Testis (tissue), 2 donors: ENCODE measurements at regions not wholly inside any gene's neighbourhood (a gene's known extent, or its start where the extent isn't known, plus 50 kb on each side); places are given as distances from the start of the nearest gene placed in this dataset.

Experiments
- DNase-seq: peaks from one replicate; pipeline ENCODE4 v3.0.0-alpha.2; 2019
- H3K27ac ChIP-seq, 2 donors: fragments of 200-600 bp; sonication (generic); one replicate each; pipeline ENCODE4 v1.5.1; 2019
- H3K27me3 ChIP-seq: fragments of 200-600 bp; sonication (generic); one replicate; pipeline ENCODE4 v1.5.1; 2019
- H3K36me3 ChIP-seq: fragments of 200-600 bp; sonication (generic); one replicate; pipeline ENCODE4 v1.5.1; 2017; ENCODE audit warnings: low read depth; ENCODE audit errors: missing control alignments
- H3K4me1 ChIP-seq: fragments of 200-600 bp; sonication (generic); one replicate; pipeline ENCODE4 v1.5.1; 2019
- H3K4me3 ChIP-seq, 2 donors: fragments of 200-600 bp; sonication (generic); one replicate each; pipeline ENCODE4 v1.5.1; 2017 to 2019
- H3K9me3 ChIP-seq: fragments of 200-600 bp; sonication (generic); one replicate; pipeline ENCODE4 v1.5.1; 2017
- CTCF ChIP-seq, 3 experiments: fragments of 450-650 bp in 2 of 3; fragments of 200-600 bp in 1 of 3; sonication (generic) in 1 of 3; IDR thresholded peaks; one replicate each; pipeline ENCODE4 v1.5.1; 2016 to 2019; ENCODE audit warnings: antibody characterized with exemption in 3 of 3, mild to moderate bottlenecking in 2 of 3, moderate library complexity in 1 of 3
- POLR2A ChIP-seq: fragments of 450-650 bp; IDR thresholded peaks from one replicate; pipeline ENCODE4 v1.6.1; 2017; ENCODE audit warnings: antibody characterized with exemption, mild to moderate bottlenecking, moderate library complexity
- WGBS, 2 donors: methylation state at CpG; one replicate each; pipeline ENCODE4 v1.1.5; 2018; 5-methylcytosine and 5-hydroxymethylcytosine counted together
- intact Hi-C: fragments of 100-400 bp; cut with DNase I; formaldehyde crosslinking; loops from one replicate; pipeline ENCODE4 v1.15.1; 2023; ENCODE audit warnings: low total_unique reads

GRCh38 chr1:189513091-189513490 lies 964.6 kb downstream of the BRINP3 start:
- intact Hi-C loops = no loop called here
- no peak for DNase-seq
- Histone ChIP-seq H3K36me3 (no peaks in the 10 kb centered on the region), H3K9me3 (no peaks in the 10 kb centered on the region), H3K27me3 (no peaks in the 10 kb centered on the region), H3K27ac (no peak overlapping the region), H3K4me1 (no peaks in the 10 kb centered on the region), H3K4me3 (no peak overlapping the region)
- TF ChIP-seq POLR2A (no peak), CTCF (IDR thresholded peaks at IDR 0.05) (no peak)
- WGBS, 2 donors = 94 to 100% methylated on average over 2 to 6 of the region's 6 CpGs

GRCh38 chr1:189522441-189522840 lies 955.2 kb downstream of the BRINP3 start:
- TF ChIP-seq POLR2A (no peak), CTCF (IDR thresholded peaks at IDR 0.05) (no peak)
- Histone ChIP-seq H3K9me3 (no peaks in the 10 kb centered on the region), H3K4me1 (no peaks in the 10 kb centered on the region), H3K36me3 (no peaks in the 10 kb centered on the region), H3K4me3 (no peak overlapping the region), H3K27ac (no peak overlapping the region), H3K27me3 (no peaks in the 10 kb centered on the region)
- intact Hi-C loops = no loop called here
- no peak for DNase-seq
- WGBS, 2 donors = 41 to 47% methylated on average over 6 of the region's 6 CpGs

GRCh38 chr1:189524501-189524900 lies 953.2 kb downstream of the BRINP3 start:
- no peak overlapping the region for H3K4me3 ChIP-seq
- TF ChIP-seq CTCF (IDR thresholded peaks at IDR 0.05) (no peak), POLR2A (no peak)
- no peaks in the 10 kb centered on the region for H3K27me3 ChIP-seq
- no peak overlapping the region for H3K27ac ChIP-seq
- H3K4me1 ChIP-seq = no peaks in the 10 kb centered on the region
- intact Hi-C loops = no loop called here
- H3K9me3 ChIP-seq = no peaks in the 10 kb centered on the region
- WGBS, 2 donors = 94 to 96% methylated on average over 1 of the region's 1 CpG
- no peaks in the 10 kb centered on the region for H3K36me3 ChIP-seq
- no peak for DNase-seq

GRCh38 chr1:189530162-189530561 lies 947.5 kb downstream of the BRINP3 start:
- 72% methylated on average over 5 of the region's 5 CpGs for WGBS, 2 donors
- intact Hi-C loops = no loop called here
- no peak for DNase-seq

More at GRCh38 chr1:189530162-189530561, 947.5 kb downstream of the BRINP3 start:
- TF ChIP-seq POLR2A (no peak), CTCF (IDR thresholded peaks at IDR 0.05) (no peak)
- Histone ChIP-seq H3K4me3 (no peak overlapping the region), H3K27ac (no peak overlapping the region), H3K9me3 (no peaks in the 10 kb centered on the region), H3K27me3 (no peaks in the 10 kb centered on the region), H3K4me1 (no peaks in the 10 kb centered on the region), H3K36me3 (no peaks in the 10 kb centered on the region)
